Liver (tissue), 7 donors: ENCODE measurements at regions not wholly inside any gene's neighbourhood (a gene's known extent, or its start where the extent isn't known, plus 50 kb on each side); places are given as distances from the start of the nearest gene placed in this dataset.

Experiments used
- DNase-seq: peaks from one replicate; pipeline ENCODE4 v3.0.0-alpha.2; 2017; ENCODE audit warnings: low spot score
- H3K27ac ChIP-seq, 2 donors: one replicate each; pipeline ENCODE4 v1.7.0; 2013; ENCODE audit warnings: inconsistent platforms in 2 of 2, low read length in 2 of 2, control low read depth in 1 of 2, low read depth in 1 of 2, mild to moderate bottlenecking in 1 of 2
- H3K27me3 ChIP-seq, 4 donors: one replicate each; pipeline versions ENCODE4 v1.6.1 to v1.7.0; 2013; ENCODE audit warnings: low read length in 3 of 4, inconsistent platforms in 1 of 4, mild to moderate bottlenecking in 1 of 4, moderate library complexity in 1 of 4; ENCODE audit not compliant: control insufficient read depth in 4 of 4, insufficient read depth in 4 of 4
- H3K36me3 ChIP-seq, 4 donors: one replicate each; pipeline versions ENCODE4 v1.6.1 to v1.7.0; 2013; ENCODE audit warnings: low read length in 3 of 4, mild to moderate bottlenecking in 3 of 4, low read depth in 1 of 4, moderate library complexity in 1 of 4; ENCODE audit not compliant: control insufficient read depth in 4 of 4, insufficient read depth in 3 of 4
- H3K4me1 ChIP-seq, 4 donors: one replicate each; pipeline versions ENCODE4 v1.6.1 to v1.7.0; 2013; ENCODE audit warnings: low read length in 3 of 4, mild to moderate bottlenecking in 3 of 4, moderate library complexity in 1 of 4; ENCODE audit not compliant: control insufficient read depth in 4 of 4, insufficient read depth in 4 of 4
- H3K4me3 ChIP-seq, 3 donors: one replicate each; pipeline versions ENCODE4 v1.6.1 to v1.7.0; 2013; ENCODE audit warnings: low read length in 3 of 3, control low read depth in 1 of 3, low read depth in 1 of 3, mild to moderate bottlenecking in 1 of 3
- H3K9ac ChIP-seq, 2 donors: one replicate each; pipeline ENCODE4 v1.7.0; 2013; ENCODE audit warnings: low read length in 2 of 2, mild to moderate bottlenecking in 2 of 2, moderate library complexity in 2 of 2, control low read depth in 1 of 2, low read depth in 1 of 2
- H3K9me3 ChIP-seq, 4 donors: one replicate each; pipeline versions ENCODE4 v1.6.1 to v1.7.0; 2013; ENCODE audit warnings: low read length in 3 of 4; ENCODE audit not compliant: control insufficient read depth in 4 of 4
- FOXA1 ChIP-seq: IDR thresholded peaks from 2 replicates; pipeline ENCODE4 v1.6.1; 2016; ENCODE audit warnings: antibody characterized with exemption
- FOXA2 ChIP-seq: IDR thresholded peaks from 2 replicates; pipeline ENCODE4 v1.6.1; 2016; ENCODE audit warnings: antibody characterized with exemption
- GABPA ChIP-seq, 2 donors: IDR thresholded peaks in 1 of 2; conservative IDR thresholded peaks in 1 of 2; 2 replicates each; pipeline ENCODE4 v1.6.1; 2016; ENCODE audit warnings: antibody characterized with exemption in 2 of 2, mild to moderate bottlenecking in 1 of 2, moderate library complexity in 1 of 2
- HNF4A ChIP-seq, 2 donors: conservative IDR thresholded peaks; 2 replicates each; pipeline ENCODE4 v1.6.1; 2016; ENCODE audit warnings: antibody characterized with exemption in 2 of 2, mild to moderate bottlenecking in 2 of 2
- HNF4G ChIP-seq: IDR thresholded peaks from 2 replicates; pipeline ENCODE4 v1.6.1; 2016; ENCODE audit warnings: antibody characterized with exemption
- JUND ChIP-seq, 2 donors: IDR thresholded peaks; 2 replicates each; pipeline ENCODE4 v1.6.1; 2016; ENCODE audit warnings: antibody characterized with exemption in 2 of 2
- NR2F2 ChIP-seq: IDR thresholded peaks from 2 replicates; pipeline ENCODE4 v1.6.1; 2016; ENCODE audit warnings: antibody characterized with exemption
- RAD21 ChIP-seq, 2 donors: IDR thresholded peaks; 2 replicates each; pipeline ENCODE4 v1.6.1; 2016; ENCODE audit warnings: antibody characterized with exemption in 2 of 2, mild to moderate bottlenecking in 2 of 2
- RXRA ChIP-seq, 2 donors: IDR thresholded peaks; 2 replicates each; pipeline ENCODE4 v1.6.1; 2017 to 2018; ENCODE audit warnings: antibody characterized with exemption in 2 of 2, mild to moderate bottlenecking in 1 of 2
- SP1 ChIP-seq: IDR thresholded peaks from 2 replicates; pipeline ENCODE4 v1.6.1; 2018; ENCODE audit warnings: antibody characterized with exemption, mild to moderate bottlenecking
- TAF1 ChIP-seq: conservative IDR thresholded peaks from 2 replicates; pipeline ENCODE4 v1.6.1; 2016; ENCODE audit warnings: antibody characterized with exemption, mild to moderate bottlenecking
- YY1 ChIP-seq: IDR thresholded peaks from 2 replicates; pipeline ENCODE4 v1.6.1; 2016; ENCODE audit warnings: antibody characterized with exemption, mild to moderate bottlenecking
- WGBS: extraction: QIAGEN DNeasy Blood & Tissue Kit; methylation state at CpG from one replicate; pipeline ENCODE4 v1.1.7; 2013; 5-methylcytosine and 5-hydroxymethylcytosine counted together
- TF ChIP-seq, protein P1 (sequence below): IDR thresholded peaks from 2 replicates; pipeline ENCODE4 v1.6.1; 2016; ENCODE audit warnings: antibody characterized with exemption
- TF ChIP-seq, protein P2 (sequence below): IDR thresholded peaks from 2 replicates; pipeline ENCODE4 v1.6.1; 2016; ENCODE audit warnings: antibody characterized with exemption
- TF ChIP-seq, protein P3 (sequence below): IDR thresholded peaks from 2 replicates; pipeline ENCODE4 v1.6.1; 2016; ENCODE audit warnings: antibody characterized with exemption, mild to moderate bottlenecking
- TF ChIP-seq, protein P4 (sequence below): IDR thresholded peaks from 2 replicates; pipeline ENCODE4 v1.6.1; 2016; ENCODE audit warnings: antibody characterized with exemption
- donor health status: healthy.
- donor health status: healthy.
- donor health status: healthy.
- donor health status: healthy.

DNA sequence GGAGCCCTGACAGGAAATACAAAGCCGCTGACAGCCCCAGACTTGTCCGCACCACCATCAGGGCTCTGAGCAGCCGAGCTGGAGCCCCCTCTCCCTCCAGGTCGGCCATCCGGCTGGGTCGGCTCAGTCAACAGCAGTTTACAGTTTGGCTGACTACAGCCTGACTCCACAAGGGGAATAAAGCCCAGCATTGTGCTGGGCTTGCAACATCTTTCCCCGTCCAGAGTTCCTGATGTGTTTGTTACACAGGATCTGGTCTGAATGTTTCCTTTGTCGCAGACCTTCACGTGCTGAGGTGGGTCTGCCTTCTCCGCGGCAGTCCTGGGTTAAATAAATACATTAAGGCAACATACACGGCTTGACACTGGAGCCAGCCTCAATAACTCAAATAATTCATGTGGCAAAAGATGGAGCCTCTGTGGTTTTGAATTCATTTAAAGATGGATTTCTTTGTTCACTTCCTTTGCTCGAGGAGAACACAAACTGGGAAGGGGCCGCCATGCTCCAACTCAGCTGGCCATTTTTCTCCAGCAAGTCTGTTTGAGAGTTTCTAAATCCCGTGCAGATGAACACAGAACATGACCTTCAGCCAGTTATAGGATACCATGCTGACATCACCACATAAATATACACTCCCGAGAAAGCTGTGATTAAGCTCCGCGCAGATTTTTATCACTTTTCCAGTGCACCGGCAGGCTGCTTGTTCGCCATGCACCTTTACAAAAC lies 192.1 kb downstream of the WDR11 start:
- H3K4me1 ChIP-seq, result no peaks in the 10 kb centered on the region
- H3K27me3 ChIP-seq, result peaks cover 0 to 5% (median 2%) of the 10 kb centered on the region in 4 donors
- H3K27ac ChIP-seq, result no peak overlapping the region
- no peak for DNase-seq
- H3K36me3 ChIP-seq, result no peaks in the 10 kb centered on the region
- no peaks in the 10 kb centered on the region for H3K9me3 ChIP-seq
- no peak overlapping the region for H3K9ac ChIP-seq
- TF ChIP-seq GABPA (IDR thresholded peaks at IDR 0.05 in 1 of 2, conservative IDR thresholded peaks at IDR 0.05 in 1 of 2), result no peak
- WGBS, result 64% methylated on average over 20 of the region's 20 CpGs
- no peak overlapping the region for H3K4me3 ChIP-seq

DNA sequence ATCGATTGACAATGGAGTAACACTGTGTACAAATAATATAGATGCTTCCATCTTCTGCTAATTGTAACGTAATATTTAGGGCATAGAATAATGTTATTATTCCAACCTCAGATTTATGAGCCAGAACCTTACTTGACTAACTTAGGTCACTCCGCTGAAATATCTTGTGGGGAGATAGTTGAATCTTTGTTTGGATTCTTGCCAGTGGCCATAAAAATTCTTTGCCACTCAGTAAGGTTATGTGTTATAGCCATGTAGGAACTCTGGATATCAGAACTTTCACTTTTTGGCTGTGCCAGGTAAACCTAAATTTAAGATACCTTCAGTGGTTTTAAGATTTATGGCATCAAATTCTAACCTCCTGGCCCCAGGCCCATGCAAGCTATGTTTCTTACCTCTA lies 197.6 kb downstream of the WDR11 start:
- H3K9ac ChIP-seq, result no peak overlapping the region
- 88% methylated on average over 3 of the region's 3 CpGs for WGBS
- H3K36me3 ChIP-seq, result no peaks in the 10 kb centered on the region
- DNase-seq, result no peak
- TF ChIP-seq SP1, result no peak
- no peak for TF ChIP-seq HNF4G
- TF ChIP-seq RXRA (IDR thresholded peaks at IDR 0.05), result no peak
- TF ChIP-seq HNF4A (conservative IDR thresholded peaks at IDR 0.05), result no peak
- TF ChIP-seq, protein P1, sequence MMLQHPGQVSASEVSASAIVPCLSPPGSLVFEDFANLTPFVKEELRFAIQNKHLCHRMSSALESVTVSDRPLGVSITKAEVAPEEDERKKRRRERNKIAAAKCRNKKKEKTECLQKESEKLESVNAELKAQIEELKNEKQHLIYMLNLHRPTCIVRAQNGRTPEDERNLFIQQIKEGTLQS, result no peak
- TF ChIP-seq YY1, result no peak
- no peak for TF ChIP-seq FOXA1
- no peak for TF ChIP-seq NR2F2
- H3K27me3 ChIP-seq, result peaks cover 0 to 3% (median 0%) of the 10 kb centered on the region in 4 donors
- no peak overlapping the region for H3K27ac ChIP-seq
- H3K4me1 ChIP-seq, result no peaks in the 10 kb centered on the region
- H3K4me3 ChIP-seq, result no peak overlapping the region
- no peaks in the 10 kb centered on the region for H3K9me3 ChIP-seq

DNA sequence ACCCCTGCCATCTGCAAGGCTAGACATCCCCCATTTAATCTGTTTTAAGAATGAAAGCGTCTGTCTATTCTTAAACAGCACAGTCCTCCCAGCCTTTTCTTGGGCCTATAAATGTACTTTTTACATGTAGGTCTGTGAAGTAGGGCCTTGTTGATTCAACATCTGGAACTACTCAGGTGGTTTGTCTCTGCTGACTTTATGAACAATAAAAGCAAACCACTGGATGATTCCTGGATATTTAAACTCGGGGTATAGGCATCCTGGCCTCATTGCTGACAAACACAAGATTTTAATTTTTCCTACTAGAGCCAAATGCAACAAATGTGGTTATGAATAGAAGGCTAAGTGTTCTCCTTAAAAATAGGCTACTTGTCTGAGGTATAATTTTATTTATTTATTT lies 198.3 kb downstream of the WDR11 start:
- TF ChIP-seq HNF4A (conservative IDR thresholded peaks at IDR 0.05) (no peak), GABPA (IDR thresholded peaks at IDR 0.05 in 1 of 2, conservative IDR thresholded peaks at IDR 0.05 in 1 of 2) (no peak), FOXA2 (no peak)
- Histone ChIP-seq H3K27ac (no peak overlapping the region), H3K9me3 (no peaks in the 10 kb centered on the region), H3K36me3 (no peaks in the 10 kb centered on the region), H3K27me3 (peaks cover 0 to 3% (median 0%) of the 10 kb centered on the region in 4 donors), H3K4me3 (no peak overlapping the region), H3K4me1 (no peaks in the 10 kb centered on the region), H3K9ac (no peak overlapping the region)
- 84% methylated on average over 2 of the region's 2 CpGs for WGBS
- no peak for DNase-seq

DNA sequence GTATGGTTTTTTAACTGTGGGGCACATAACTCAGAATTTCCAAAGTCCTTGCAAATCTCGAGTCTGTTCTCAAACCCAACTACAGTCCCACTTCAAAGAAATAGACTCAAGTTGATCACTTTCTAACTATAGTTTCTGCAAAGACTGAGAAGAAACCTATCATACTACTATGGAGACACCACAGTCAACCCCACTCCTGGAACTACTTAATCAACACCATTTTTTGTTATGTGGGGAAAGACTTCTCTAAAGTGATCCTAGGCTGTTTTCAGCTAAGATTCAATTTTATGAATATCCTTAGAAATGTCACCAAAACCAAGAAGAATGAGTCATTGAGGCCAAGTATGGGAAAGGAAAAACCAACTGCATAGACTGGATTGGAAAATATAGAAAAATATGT lies 198.8 kb downstream of the WDR11 start:
- 62% methylated on average over 1 of the region's 1 CpG for WGBS
- H3K27me3 ChIP-seq, result peaks cover 0 to 3% (median 0%) of the 10 kb centered on the region in 4 donors
- no peak for TF ChIP-seq JUND (IDR thresholded peaks at IDR 0.05)
- TF ChIP-seq RAD21 (IDR thresholded peaks at IDR 0.05), result no peak
- no peak for TF ChIP-seq HNF4A (conservative IDR thresholded peaks at IDR 0.05)
- TF ChIP-seq, protein P2, sequence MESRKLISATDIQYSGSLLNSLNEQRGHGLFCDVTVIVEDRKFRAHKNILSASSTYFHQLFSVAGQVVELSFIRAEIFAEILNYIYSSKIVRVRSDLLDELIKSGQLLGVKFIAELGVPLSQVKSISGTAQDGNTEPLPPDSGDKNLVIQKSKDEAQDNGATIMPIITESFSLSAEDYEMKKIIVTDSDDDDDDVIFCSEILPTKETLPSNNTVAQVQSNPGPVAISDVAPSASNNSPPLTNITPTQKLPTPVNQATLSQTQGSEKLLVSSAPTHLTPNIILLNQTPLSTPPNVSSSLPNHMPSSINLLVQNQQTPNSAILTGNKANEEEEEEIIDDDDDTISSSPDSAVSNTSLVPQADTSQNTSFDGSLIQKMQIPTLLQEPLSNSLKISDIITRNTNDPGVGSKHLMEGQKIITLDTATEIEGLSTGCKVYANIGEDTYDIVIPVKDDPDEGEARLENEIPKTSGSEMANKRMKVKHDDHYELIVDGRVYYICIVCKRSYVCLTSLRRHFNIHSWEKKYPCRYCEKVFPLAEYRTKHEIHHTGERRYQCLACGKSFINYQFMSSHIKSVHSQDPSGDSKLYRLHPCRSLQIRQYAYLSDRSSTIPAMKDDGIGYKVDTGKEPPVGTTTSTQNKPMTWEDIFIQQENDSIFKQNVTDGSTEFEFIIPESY, result no peak
- no peak for TF ChIP-seq FOXA2
- no peak for TF ChIP-seq TAF1
- TF ChIP-seq, protein P1, result no peak
- TF ChIP-seq, protein P3, sequence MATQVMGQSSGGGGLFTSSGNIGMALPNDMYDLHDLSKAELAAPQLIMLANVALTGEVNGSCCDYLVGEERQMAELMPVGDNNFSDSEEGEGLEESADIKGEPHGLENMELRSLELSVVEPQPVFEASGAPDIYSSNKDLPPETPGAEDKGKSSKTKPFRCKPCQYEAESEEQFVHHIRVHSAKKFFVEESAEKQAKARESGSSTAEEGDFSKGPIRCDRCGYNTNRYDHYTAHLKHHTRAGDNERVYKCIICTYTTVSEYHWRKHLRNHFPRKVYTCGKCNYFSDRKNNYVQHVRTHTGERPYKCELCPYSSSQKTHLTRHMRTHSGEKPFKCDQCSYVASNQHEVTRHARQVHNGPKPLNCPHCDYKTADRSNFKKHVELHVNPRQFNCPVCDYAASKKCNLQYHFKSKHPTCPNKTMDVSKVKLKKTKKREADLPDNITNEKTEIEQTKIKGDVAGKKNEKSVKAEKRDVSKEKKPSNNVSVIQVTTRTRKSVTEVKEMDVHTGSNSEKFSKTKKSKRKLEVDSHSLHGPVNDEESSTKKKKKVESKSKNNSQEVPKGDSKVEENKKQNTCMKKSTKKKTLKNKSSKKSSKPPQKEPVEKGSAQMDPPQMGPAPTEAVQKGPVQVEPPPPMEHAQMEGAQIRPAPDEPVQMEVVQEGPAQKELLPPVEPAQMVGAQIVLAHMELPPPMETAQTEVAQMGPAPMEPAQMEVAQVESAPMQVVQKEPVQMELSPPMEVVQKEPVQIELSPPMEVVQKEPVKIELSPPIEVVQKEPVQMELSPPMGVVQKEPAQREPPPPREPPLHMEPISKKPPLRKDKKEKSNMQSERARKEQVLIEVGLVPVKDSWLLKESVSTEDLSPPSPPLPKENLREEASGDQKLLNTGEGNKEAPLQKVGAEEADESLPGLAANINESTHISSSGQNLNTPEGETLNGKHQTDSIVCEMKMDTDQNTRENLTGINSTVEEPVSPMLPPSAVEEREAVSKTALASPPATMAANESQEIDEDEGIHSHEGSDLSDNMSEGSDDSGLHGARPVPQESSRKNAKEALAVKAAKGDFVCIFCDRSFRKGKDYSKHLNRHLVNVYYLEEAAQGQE, result no peak
- TF ChIP-seq HNF4G, result no peak
- no peak for TF ChIP-seq GABPA (IDR thresholded peaks at IDR 0.05 in 1 of 2, conservative IDR thresholded peaks at IDR 0.05 in 1 of 2)
- TF ChIP-seq, protein P4, sequence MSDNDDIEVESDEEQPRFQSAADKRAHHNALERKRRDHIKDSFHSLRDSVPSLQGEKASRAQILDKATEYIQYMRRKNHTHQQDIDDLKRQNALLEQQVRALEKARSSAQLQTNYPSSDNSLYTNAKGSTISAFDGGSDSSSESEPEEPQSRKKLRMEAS, result no peak
- H3K4me1 ChIP-seq, result no peaks in the 10 kb centered on the region
- H3K27ac ChIP-seq, result no peak overlapping the region
- H3K4me3 ChIP-seq, result no peak overlapping the region
- H3K9me3 ChIP-seq, result no peaks in the 10 kb centered on the region
- no peak overlapping the region for H3K9ac ChIP-seq
- H3K36me3 ChIP-seq, result no peaks in the 10 kb centered on the region
- no peak for DNase-seq
